Panc1 (cell line): ENCODE measurements at regions not wholly inside any gene's neighbourhood (a gene's known extent, or its start where the extent isn't known, plus 50 kb on each side); places are given as distances from the start of the nearest gene placed in this dataset.

Experiments used
- ATAC-seq: fragments of 200-7000 bp; cut with Tn5 transposase; 2 replicates; pipeline ENCODE4 v1.9.1; 2020; ENCODE audit warnings: mild to moderate bottlenecking, moderate library complexity
- BruUV-seq: library from RNA; stranded (reverse); fragments of 400-500 nt; replicated peaks from 2 replicates; lab custom pipeline; 2021; lab: Mats Ljungman, UMichigan
- CTCF ChIA-PET: fragments of 300-600 bp; sonication (Branson Sonifier 250); formaldehyde crosslinking; loops from one replicate; lab custom pipeline; 2022; ENCODE audit warnings: antibody characterized with exemption; lab: Charles Lee
- POLR2A ChIA-PET: fragments of 300-600 bp; sonication (Branson Sonifier 250); formaldehyde crosslinking; loops from one replicate; lab custom pipeline; 2022; ENCODE audit warnings: antibody characterized with exemption; lab: Charles Lee
- DNase-seq: peaks from one replicate; pipeline ENCODE4 v3.0.0-alpha.2; 2010; ENCODE audit warnings: low read depth, low spot score
- H3K27ac ChIP-seq: 2 replicates; pipeline ENCODE4 v1.5.1; 2011; ENCODE audit warnings: mild to moderate bottlenecking, low read length, inconsistent platforms
- H3K27me3 ChIP-seq: fragments of 200-500 bp; sonication (Bioruptor generic); 2 replicates; pipeline ENCODE4 v1.6.0; 2014; ENCODE audit warnings: low read length, inconsistent platforms; ENCODE audit not compliant: control insufficient read depth, insufficient read depth
- H3K36me3 ChIP-seq: fragments of 200-500 bp; sonication (Bioruptor generic); 2 replicates; pipeline ENCODE4 v1.5.1; 2014; ENCODE audit warnings: inconsistent platforms, mild to moderate bottlenecking, low read length, moderate library complexity; ENCODE audit not compliant: control insufficient read depth, insufficient read depth
- H3K4me1 ChIP-seq: 2 replicates; pipeline ENCODE4 v1.5.1; 2011; ENCODE audit warnings: inconsistent platforms, mild to moderate bottlenecking, low read length, moderate library complexity; ENCODE audit not compliant: control insufficient read depth, insufficient read depth
- H3K4me3 ChIP-seq, 2 experiments: 2 replicates each; pipeline ENCODE4 v1.5.1; 2011 to 2012; ENCODE audit warnings: low read depth in 2 of 2, low read length in 2 of 2, mild to moderate bottlenecking in 2 of 2, inconsistent platforms in 1 of 2, moderate library complexity in 1 of 2
- H3K9me3 ChIP-seq: fragments of 200-500 bp; sonication (Bioruptor generic); 2 replicates; pipeline ENCODE4 v1.5.1; 2014; ENCODE audit warnings: low read depth, mild to moderate bottlenecking, inconsistent platforms, low read length, moderate library complexity; ENCODE audit not compliant: control insufficient read depth, insufficient read depth
- POLR2AphosphoS5 ChIP-seq: IDR thresholded peaks from 2 replicates; pipeline ENCODE4 v1.6.1; 2012; ENCODE audit warnings: mild to moderate bottlenecking, low read depth, low read length, moderate library complexity
- SIN3A ChIP-seq: IDR thresholded peaks from 2 replicates; pipeline ENCODE4 v1.6.1; 2012; ENCODE audit warnings: low read depth, mild to moderate bottlenecking, low read length, moderate library complexity, borderline replicate concordance; ENCODE audit not compliant: insufficient read depth
- TCF7L2 ChIP-seq: IDR thresholded peaks from 2 replicates; pipeline ENCODE4 v1.6.1; 2011; ENCODE audit warnings: mild to moderate bottlenecking, low read depth, low read length, inconsistent platforms
- in situ Hi-C: cut with HindIII; loops from 2 replicates; pipeline ENCODE4 v1.10.0; 2016; ENCODE audit warnings: low sequenced_read_pairs, low pct_unique_long_range_greater_than_20kb
- intact Hi-C: fragments of 100-400 bp; cut with micrococcal nuclease; formaldehyde crosslinking; loops from one replicate; pipeline ENCODE4 v1.10.0; 2022; ENCODE audit not compliant: unreplicated experiment
- TF ChIP-seq, protein P1 (sequence below), 2 experiments: IDR thresholded peaks; 2 replicates each; pipeline ENCODE4 v1.6.1; 2011 to 2012; ENCODE audit warnings: low read depth in 2 of 2, control low read depth in 1 of 2, low read length in 1 of 2, mild to moderate bottlenecking in 1 of 2, moderate library complexity in 1 of 2; ENCODE audit not compliant: insufficient read depth in 1 of 2
- TF ChIP-seq, protein P2 (sequence below): fragments of 450-650 bp; IDR thresholded peaks from 2 replicates; pipeline ENCODE4 v1.5.1; 2017; ENCODE audit warnings: mild to moderate bottlenecking

DNA sequence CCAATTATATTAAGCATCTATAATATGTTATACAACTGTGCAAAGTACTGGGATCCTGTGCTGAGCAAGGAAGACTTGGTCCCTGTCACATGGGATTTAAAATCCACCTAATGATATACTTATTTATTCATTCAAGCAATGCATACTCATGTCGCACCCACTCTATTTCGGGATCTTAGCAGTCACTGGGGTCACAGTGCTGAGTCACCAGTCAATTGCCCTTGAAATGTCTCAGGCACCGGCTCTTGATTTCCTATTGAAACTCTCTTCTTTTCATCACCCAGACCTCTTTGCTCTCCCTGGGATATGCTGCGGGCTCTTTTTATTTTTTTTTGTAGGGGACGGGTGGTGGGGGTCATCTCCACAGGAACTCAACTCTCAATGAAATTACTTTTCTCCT is 194.5 kb upstream of the GAP43 start:
- intact Hi-C loops, result no loop called here
- TF ChIP-seq, protein P1, sequence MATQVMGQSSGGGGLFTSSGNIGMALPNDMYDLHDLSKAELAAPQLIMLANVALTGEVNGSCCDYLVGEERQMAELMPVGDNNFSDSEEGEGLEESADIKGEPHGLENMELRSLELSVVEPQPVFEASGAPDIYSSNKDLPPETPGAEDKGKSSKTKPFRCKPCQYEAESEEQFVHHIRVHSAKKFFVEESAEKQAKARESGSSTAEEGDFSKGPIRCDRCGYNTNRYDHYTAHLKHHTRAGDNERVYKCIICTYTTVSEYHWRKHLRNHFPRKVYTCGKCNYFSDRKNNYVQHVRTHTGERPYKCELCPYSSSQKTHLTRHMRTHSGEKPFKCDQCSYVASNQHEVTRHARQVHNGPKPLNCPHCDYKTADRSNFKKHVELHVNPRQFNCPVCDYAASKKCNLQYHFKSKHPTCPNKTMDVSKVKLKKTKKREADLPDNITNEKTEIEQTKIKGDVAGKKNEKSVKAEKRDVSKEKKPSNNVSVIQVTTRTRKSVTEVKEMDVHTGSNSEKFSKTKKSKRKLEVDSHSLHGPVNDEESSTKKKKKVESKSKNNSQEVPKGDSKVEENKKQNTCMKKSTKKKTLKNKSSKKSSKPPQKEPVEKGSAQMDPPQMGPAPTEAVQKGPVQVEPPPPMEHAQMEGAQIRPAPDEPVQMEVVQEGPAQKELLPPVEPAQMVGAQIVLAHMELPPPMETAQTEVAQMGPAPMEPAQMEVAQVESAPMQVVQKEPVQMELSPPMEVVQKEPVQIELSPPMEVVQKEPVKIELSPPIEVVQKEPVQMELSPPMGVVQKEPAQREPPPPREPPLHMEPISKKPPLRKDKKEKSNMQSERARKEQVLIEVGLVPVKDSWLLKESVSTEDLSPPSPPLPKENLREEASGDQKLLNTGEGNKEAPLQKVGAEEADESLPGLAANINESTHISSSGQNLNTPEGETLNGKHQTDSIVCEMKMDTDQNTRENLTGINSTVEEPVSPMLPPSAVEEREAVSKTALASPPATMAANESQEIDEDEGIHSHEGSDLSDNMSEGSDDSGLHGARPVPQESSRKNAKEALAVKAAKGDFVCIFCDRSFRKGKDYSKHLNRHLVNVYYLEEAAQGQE (IDR thresholded peaks at IDR 0.05; ENCODE audit: insufficient read depth in 1 of 2, low read depth in 2 of 2, low read length in 1 of 2), result no peak
- DNase-seq (no peak), ATAC-seq (no peak)
- ChIA-PET POLR2A (no interaction called here), CTCF (no interaction called here)
- H3K4me1 ChIP-seq, result no peaks in the 10 kb centered on the region
- no TSS peak for BruUV-seq
- in situ Hi-C loops, result no loop called here
- no peaks in the 10 kb centered on the region for H3K36me3 ChIP-seq
- no peak overlapping the region for H3K4me3 ChIP-seq
- H3K27me3 ChIP-seq, result no peaks in the 10 kb centered on the region
- H3K27ac ChIP-seq, result no peak overlapping the region
- no peaks in the 10 kb centered on the region for H3K9me3 ChIP-seq

DNA sequence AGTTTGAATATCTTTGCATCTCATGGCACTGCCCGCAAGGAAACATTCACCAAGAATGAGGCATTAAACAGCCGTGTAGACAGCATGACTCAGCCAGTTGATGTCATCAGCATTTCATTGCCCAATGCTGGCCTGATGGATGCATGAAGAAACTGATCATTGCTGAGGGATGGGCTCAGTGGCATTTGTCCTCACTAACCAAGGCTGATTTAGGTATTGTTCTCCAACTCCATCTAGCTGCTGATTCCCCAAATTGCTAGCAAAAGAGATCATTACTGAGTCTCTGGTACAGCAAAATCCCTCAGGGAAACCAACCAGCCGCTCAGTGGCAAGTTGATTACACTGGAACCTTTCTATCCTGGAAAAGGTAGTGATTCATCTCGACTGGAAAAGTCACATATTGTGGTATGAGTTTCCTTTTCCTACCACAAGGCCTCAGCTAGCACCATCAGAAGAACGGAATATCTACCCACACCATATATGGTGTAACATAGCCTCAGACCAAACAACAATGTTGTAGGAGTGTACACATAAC is 186.5 kb upstream of the GAP43 start:
- no peak overlapping the region for H3K4me3 ChIP-seq
- DNase-seq (no peak), ATAC-seq (no peak)
- no peaks in the 10 kb centered on the region for H3K4me1 ChIP-seq
- no peaks in the 10 kb centered on the region for H3K36me3 ChIP-seq
- BruUV-seq, result no TSS peak
- no peak overlapping the region for H3K27ac ChIP-seq
- H3K9me3 ChIP-seq, result no peaks in the 10 kb centered on the region
- intact Hi-C loops (no loop called here), in situ Hi-C loops (no loop called here)
- TF ChIP-seq POLR2AphosphoS5, result no peak
- TF ChIP-seq, protein P2, sequence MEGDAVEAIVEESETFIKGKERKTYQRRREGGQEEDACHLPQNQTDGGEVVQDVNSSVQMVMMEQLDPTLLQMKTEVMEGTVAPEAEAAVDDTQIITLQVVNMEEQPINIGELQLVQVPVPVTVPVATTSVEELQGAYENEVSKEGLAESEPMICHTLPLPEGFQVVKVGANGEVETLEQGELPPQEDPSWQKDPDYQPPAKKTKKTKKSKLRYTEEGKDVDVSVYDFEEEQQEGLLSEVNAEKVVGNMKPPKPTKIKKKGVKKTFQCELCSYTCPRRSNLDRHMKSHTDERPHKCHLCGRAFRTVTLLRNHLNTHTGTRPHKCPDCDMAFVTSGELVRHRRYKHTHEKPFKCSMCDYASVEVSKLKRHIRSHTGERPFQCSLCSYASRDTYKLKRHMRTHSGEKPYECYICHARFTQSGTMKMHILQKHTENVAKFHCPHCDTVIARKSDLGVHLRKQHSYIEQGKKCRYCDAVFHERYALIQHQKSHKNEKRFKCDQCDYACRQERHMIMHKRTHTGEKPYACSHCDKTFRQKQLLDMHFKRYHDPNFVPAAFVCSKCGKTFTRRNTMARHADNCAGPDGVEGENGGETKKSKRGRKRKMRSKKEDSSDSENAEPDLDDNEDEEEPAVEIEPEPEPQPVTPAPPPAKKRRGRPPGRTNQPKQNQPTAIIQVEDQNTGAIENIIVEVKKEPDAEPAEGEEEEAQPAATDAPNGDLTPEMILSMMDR, result no peak
- TF ChIP-seq, protein P1 (IDR thresholded peaks at IDR 0.05; ENCODE audit: insufficient read depth in 1 of 2, low read depth in 2 of 2, low read length in 1 of 2), result no peak
- no peak for TF ChIP-seq SIN3A
- no peak for TF ChIP-seq TCF7L2
- CTCF ChIA-PET, result no interaction called here
- POLR2A ChIA-PET, result no interaction called here
- H3K27me3 ChIP-seq, result no peaks in the 10 kb centered on the region
